ENCODE measurements at regions not wholly inside any gene's neighbourhood (a gene's known extent, or its start where the extent isn't known, plus 50 kb on each side); places are given as distances from the start of the nearest gene placed in this dataset.
"Not testable (repeated sequence)": the region's sequence is repeated elsewhere in the genome, so short reads cannot be mapped to it uniquely, and the experiment has no call there.

DNA sequence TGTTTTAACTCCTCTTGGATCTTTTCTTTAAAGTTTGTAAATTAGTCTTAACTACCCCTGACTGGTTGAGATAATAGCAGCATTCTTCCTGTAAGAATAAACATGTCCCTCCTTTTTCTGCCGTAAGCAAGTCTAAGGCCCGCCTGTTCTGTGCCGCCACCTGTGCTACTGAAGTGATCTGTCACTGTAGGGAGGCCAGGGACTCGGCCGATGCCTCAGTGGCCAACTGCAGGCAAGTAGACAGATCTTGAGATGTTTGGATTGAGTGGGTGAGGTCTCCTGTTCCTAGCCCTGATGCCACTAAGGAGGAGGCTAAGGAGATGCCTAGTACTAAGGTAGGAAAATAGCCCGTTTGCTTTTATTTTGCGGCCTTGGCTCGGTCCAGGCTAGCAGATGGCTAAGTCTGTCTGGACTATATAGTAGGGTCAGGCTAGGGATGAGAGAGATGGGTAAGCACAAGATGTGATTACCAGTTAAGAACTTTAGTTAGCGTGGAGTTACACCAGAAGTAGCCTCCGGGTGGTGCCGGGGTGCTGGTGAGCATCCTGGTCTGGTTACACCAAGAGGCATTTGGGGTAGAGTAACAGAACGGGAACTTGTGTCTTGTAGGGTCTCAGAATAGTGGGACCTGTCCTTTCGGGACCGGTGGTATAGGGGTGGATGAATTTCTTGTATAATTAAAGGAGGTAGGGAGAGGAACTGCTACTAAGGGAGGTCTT, 584.2 kb downstream of the SUCLG1 start:
- DNase-seq (ENCODE audit: low spot score) = no peak

DNA sequence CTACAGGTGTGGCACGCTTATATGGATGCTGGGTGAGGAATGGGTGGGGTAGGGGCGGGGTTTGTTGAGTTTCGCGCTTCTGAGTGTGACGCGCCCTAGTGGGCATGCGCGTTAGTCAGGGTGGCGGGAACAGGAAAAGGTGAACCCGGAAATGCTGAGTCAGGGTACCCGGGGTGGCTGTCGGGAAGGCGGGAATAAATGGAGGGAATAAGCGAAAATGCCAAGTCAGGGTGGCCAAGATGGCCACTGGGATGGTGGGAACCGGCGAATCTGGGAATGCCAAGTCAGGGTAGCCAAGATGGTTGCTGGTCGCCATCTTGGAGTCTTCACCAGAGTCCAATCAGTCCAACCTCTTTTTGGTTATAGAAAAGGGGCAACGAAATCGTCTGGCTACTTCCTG, 585.0 kb downstream of the SUCLG1 start:
- DNase-seq (ENCODE audit: low spot score) = no peak

DNA sequence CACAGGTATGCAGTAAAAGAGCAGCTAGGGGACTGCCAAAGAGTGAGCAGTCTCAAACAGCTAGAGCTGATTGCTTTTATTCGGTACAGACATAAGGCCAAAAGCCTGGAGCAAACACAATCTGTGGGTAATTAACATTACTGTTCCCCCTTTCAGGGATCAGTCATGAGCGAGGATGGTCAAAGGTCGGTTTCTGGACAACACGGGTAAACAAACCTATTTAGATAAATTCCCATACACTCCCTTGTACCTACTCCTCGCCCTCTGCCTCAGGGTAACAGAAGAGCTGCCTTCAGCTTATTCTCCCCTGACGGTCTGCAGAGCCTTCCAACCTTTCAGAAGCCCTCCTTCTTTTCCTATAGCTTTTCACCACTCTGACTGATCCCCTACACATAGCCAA, 586.0 kb downstream of the SUCLG1 start:
- no peak for DNase-seq (ENCODE audit: low spot score)

DNA sequence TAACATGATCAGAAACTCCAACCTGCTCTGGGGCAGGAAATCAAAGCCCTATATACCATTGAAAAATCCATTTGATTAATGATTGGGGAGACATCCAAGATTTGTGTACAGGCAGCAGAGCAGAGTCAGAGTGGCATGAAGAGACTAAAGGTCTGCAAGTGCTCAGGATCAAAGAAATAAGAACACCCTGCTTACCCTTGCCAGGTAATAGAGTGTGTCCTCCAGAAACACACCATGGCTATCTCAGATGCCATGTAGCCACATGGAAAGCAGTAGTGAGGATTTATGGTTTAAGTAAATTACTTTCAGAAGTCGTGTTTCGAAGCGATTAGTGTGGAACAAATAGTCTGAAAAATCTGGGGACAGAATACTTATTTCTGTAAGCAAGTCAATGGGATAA, 592.9 kb downstream of the SUCLG1 start:
- no peak for DNase-seq (ENCODE audit: low spot score)

- DNase-seq (ENCODE audit: low spot score) = no peak
These were observed 596.5 kb downstream of the SUCLG1 start for GRCh38 chr2:83862600-83862999.

GRCh38 chr2:83860320-83860719, 598.8 kb downstream of the SUCLG1 start:
- DNase-seq (ENCODE audit: low spot score) = no peak

DNA sequence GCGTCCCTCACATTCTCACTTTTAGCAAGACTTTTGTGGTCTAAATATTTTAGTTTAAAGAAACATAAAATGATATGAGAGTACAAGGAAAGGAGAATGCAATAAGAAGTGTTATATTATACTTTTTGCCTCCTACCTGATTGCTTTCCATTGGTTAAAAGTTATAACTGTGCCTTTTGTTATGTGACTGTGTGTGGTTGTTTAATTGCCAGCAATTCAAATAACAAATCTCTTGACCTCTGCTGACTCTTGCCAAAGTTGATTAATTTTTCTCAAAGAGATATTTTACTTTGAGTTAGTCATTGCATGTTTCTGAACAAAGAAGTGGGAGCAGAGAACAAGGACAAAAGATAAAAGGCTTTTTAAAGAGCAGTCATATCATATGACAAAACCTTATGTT, 599.5 kb downstream of the SUCLG1 start:
- DNase-seq (ENCODE audit: low spot score) = no peak

DNA sequence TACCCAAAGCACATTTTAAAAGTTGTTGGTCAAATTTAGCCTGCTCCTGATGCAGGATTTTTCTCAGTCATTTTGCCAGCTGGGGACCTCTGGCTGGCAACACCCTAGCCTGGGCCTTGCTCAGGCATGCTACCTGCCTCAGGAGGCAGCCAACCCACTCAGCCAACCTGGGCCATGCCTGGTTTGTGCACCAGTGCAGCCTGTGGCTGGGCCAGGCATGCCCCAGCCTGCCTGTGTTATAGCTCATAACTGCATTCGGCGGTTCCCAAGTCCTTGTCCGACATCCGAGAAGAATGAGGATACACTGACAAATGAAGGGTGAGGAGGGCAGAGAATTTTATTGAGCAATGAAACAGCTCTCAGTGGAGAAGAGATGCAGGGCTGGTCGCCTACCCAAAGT, 608.0 kb downstream of the SUCLG1 start:
- no peak for DNase-seq (ENCODE audit: low spot score)

DNA sequence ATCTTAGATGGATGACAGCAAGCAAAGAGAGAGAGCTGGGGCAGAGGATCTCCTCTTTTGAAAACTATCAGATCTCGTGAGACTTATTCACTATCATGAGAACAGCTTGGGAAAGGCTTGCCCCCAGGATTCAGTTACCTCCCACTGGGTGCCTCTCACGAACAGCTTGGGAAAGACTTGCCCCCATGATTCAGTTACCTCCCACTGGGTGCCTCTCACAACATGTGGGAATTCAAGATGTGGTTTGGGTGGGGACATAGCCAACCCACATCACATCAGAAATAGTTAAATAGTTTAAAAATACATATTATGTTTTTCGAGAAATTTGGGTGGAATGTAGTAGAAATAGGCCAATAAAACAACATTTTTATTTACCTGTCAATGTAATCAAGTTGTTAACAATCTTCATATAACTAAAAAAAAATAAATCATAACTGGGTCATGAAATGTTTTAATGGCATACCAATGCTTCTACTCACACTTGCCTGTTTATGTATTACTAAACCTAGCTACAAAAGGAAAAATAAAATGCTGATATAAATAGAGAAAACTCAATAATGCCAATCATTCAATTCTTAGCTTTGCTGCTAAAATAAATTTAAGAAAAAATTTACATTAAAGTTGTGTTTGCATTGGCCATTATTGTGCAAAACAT, 608.9 kb downstream of the SUCLG1 start:
- DNase-seq (ENCODE audit: low spot score) = no peak

GRCh38 chr2:83844490-83844889, 614.6 kb downstream of the SUCLG1 start:
- no peak for DNase-seq (ENCODE audit: low spot score)

DNA sequence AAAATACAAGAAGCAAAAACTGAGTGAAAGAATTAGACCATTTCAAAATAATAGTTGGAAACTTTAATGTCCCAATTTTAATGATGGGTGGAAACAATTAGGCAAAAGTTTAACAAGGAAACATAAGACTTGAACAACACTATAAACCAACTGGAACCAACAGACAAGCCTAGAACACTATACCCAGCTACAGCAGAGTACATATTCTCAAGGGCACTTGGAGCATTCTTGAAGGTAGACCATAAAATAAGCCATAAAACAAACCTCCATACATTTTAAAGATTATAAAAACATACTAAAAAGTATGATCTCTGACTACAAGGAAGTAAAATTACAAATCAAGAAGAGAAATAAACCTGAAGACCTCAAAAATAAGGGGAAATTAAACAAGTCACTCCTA, 616.7 kb downstream of the SUCLG1 start:
- no peak for DNase-seq (ENCODE audit: low spot score)

DNA sequence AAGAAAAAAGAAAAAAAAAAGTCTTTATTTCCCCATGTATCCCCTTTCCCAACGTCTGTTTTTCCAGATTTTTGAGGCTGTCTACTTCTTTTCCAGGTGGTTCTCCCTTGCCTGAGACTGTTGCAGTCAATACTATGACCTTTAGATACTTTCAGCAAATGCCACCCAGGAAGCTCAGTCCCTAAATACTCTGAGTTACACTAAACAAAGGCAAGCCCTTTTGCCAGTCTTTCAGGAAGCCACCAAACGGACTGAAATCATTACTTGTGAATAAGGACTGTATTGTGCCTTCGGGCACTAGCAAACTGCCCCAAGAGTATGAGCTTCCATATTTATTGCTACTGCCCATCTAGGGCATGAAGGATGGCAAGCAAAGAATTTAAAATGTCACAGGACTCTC, 621.3 kb downstream of the SUCLG1 start:
- no peak for DNase-seq (ENCODE audit: low spot score)

- DNase-seq (ENCODE audit: low spot score) = no peak
These were observed 631.5 kb downstream of the SUCLG1 start for GRCh38 chr2:83827618-83828017.

GRCh38 chr2:83826577-83826976, 632.5 kb downstream of the SUCLG1 start:
- no peak for DNase-seq (ENCODE audit: low spot score)

DNA sequence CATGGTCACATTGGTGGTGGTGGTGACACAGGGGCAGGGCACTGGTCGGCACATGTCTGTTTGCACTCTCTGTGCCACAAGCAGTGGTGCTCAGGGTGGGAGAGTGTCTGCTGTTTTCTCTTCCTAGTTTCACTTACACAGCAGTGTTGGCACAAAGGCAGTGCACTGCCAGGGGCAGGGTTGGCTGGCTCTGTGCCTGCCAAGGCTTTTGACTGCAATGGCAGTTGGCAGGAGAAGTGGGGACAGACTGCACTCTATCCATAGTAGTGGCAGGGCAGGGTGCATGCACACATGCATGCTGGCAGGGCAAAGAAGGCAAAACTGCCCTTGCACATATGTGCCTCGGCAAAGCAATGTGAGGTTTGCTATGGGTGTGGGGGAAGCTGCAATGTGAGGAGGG, 635.9 kb downstream of the SUCLG1 start:
- no peak for DNase-seq (ENCODE audit: low spot score)

- DNase-seq (ENCODE audit: low spot score) = no peak
These were observed 641.6 kb downstream of the SUCLG1 start for GRCh38 chr2:83817511-83817910.

DNA sequence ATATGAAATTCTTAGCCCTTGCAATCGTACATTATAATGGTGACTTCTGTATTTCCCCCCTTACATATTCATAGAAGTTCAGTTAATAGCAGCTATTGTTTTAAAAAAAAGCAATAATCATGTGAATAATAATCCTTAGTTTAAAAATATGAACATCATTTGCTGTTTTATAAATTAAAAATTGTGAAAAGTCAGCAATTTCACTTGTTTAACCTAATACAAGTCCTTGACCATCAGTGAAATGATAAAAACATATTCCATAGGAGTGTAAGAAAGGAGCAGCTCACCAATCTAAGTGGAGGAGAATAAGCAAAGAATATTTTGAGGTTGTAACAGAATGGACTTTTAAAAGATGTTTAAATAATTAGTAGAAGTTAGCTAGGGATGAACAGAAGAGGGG, 650.2 kb downstream of the SUCLG1 start:
- no peak for DNase-seq (ENCODE audit: low spot score)

GRCh38 chr2:83802604-83803003, 656.5 kb downstream of the SUCLG1 start:
- DNase-seq (ENCODE audit: low spot score) = no peak

GRCh38 chr2:83795777-83796176, 663.3 kb downstream of the SUCLG1 start:
- no peak for DNase-seq (ENCODE audit: low spot score)

GRCh38 chr2:83790467-83790866, 668.6 kb downstream of the SUCLG1 start:
- DNase-seq (ENCODE audit: low spot score) = not testable (repeated sequence)

DNA sequence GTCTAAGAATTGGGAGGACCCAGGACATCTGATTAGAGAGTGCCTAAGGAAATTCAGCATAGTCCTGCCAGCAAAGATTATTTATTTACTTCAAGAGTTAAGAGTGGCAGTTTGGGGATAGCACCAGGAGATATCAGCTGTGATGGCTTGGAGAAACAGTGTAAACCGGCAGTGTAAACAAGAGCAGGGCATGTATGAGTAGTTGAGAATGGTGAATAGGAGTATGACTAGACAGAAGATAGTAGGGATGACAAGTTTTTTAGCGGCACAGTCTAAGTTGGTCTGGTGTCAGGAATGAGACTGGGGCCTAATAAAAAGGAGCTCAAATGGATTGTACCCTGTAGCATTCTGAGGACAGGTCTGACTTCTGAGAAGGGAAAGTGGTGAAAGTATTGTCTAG, 669.4 kb downstream of the SUCLG1 start:
- not testable (repeated sequence) for DNase-seq (ENCODE audit: low spot score)

- DNase-seq (ENCODE audit: low spot score) = not testable (repeated sequence)
These were observed 670.0 kb downstream of the SUCLG1 start for GRCh38 chr2:83788938-83789566.

DNA sequence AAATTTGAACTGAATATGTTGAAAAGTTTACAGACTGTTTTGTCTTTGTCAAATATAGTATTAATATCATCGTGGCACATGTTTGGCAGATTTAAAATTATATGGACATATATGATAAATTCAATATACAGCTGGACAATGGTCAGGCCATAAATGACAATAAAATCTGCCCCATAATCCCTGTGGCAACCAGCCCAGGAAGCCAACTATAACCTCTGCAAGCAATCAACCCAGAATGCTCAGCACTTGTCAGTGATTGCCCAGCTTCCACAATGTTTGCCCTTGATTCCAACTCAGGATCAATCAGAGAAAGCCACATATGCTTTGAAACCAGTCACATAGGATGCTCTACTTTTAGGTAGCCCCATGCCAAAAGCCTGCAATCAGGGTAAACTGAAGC, 671.9 kb downstream of the SUCLG1 start:
- no peak for DNase-seq (ENCODE audit: low spot score)

DNA sequence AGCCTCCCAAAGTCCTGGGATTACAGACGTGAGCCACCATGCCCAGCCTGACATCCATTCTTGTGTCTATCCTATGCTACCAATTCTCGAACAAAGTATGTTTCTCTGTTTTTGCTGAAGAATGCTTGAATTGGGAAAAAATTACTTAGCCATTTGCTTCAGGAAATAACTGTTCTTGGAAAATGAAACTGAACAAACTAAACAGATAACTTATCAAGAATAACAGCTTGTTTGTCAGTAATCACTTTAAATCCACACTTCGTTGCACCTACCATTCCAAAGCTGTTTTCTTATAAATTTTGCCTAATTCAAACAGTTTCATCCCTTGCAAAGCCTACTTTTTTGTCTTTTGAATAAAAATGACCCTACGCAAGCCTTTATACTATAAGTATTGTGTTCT, 672.9 kb downstream of the SUCLG1 start:
- DNase-seq (ENCODE audit: low spot score) = no peak
